HT-29 (cell line): ENCODE measurements at regions not wholly inside any gene's neighbourhood (a gene's known extent, or its start where the extent isn't known, plus 50 kb on each side); places are given as distances from the start of the nearest gene placed in this dataset.

Experiments
- DNase-seq: peaks from one replicate; pipeline ENCODE4 v3.0.0-alpha.2; 2015; ENCODE audit warnings: low spot score

DNA sequence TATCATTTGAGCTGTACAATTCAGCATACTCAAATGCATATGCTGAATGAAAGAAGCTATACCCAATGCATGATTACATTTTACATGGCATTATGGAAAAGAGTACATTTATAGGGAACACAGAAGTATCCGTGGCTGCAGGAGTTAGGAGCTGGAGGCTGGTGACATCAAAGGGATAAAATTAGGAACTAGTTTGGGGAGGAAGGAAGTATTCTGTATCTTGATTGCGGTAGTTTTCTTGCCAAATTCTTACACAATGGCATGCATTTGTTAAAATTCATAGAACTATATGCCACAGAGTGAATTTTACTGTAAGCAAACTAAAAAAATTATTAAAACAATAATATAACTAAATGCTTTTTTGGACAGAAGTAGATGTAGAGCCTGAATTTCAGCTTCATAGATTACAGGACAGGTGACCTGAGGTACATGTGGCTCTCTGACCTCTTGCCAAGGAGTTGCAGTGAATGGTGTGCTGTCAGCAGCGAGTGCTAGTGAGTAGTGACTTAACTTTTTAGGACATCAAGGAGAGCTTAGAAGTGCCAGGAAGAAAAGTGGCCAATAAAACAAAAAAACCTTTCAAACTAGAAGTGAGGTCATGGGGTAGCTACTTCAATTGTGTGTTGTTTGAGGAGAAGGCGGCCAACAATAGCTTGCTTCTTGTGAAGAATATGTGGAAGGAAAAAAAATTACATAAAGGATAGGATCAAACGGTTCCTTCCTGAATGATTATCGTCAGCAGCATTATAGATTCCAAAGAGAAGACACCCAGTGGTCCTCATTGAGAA is 514.9 kb upstream of the CLINT1 start:
- no peak for DNase-seq

DNA sequence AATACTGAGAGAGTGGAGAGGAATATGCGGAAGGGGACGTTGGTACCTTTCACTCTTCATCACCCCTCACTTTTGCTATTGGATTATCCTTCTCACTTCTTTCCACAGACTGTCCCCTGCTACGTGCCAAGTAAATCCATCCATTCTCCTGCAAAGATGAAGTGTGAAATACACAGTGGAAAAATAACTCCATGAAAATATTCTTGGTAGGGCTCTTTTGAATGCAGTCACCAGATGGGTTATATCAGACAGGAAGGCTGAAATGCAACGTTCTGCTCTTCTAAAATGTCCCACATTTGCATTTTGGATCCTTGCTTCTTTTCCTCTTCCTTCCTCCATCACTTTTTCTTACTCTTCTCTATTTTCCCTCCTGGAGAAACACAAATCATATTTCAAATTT is 510.3 kb upstream of the CLINT1 start:
- DNase-seq: no peak

DNA sequence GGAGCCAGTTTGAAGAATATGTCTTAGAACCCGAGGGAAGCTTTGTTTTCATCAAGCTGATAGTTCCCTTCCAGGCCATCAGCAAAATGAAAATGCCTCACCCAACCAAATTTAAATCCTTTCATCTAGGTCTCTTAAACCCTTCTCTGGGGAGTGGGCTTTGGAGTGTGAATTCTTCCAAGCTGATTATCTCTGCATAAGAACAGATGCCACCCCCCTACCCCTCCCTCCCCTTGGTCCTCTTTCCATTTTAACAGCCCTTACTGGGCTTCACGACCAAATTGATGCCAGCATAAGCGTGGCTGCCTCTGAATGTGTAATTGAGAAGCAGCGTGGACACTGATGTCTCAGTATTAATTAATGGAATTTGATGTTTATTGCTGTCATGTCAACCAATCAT is 509.7 kb upstream of the CLINT1 start:
- DNase-seq: no peak

DNA sequence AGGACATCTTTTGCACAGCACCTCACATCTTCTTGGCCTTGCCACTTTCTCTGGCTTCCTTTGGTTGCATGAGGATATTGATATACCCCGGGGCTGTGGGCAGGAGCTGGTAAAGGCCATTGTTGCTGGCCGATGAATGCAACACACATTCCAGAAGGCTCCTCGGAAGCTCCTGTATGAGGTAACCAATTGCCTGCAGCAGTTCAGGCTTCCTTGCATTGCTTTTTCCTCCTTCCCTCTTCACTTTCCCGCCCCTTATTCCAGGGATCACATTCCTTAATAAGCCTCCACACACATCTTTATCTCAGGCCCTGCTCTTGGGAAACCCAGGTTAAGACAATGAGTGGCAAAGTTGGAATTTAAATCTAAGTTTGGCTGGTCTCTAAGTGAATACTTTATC is 505.4 kb upstream of the CLINT1 start:
- DNase-seq: no peak

DNA sequence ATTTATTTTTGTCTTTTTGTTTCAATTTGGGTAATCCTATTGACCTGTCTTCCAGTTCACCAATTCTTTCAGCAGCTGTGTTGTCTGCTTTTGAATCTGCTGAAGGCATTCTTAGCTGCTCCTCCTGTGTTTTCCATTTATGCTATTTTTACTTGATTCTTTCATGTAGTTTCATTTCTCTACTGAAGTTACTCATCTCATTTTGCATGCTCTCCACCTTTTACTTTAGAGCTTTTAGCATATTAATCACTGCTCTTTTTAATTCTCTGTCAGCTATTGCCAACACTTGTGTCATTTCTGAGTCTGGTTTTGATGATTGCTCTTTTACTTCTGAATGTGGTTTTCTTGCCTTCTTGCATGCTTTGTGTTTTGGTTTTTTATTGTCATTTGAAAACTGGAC is 496.0 kb upstream of the CLINT1 start:
- no peak for DNase-seq

DNA sequence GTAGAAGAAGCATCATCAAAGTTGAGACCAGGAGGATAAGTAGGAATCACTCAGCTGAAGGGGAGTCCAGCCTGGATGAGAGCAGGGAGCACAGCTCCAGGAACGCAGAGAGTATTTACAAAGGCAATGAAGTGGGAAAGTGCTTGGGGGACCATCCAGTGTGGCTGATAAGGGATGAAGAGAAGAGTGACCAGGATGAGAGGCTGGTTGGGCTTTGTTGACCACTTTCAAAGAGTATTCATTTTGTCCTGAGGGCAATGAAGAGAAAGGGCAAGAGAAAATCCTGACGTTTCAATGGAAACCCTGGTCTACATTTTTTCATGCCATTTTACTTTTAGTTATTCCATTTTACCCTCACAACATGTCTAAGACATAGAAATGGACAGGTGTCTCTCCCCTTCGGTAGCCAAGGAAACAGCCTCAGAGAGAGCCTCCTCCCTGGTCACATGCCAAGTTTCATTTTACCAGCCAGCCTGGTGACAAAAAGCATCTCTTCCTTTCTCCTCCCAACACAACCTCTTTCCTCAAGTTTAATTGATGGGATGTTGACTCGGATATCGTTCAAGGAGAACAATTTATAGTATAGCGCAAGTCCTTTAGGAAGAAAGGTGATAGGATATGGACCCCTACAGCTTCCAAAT is 492.7 kb upstream of the CLINT1 start:
- no peak for DNase-seq

- no peak for DNase-seq
Measured at GRCh38 chr5:158349987-158350386, 491.0 kb upstream of the CLINT1 start.

DNA sequence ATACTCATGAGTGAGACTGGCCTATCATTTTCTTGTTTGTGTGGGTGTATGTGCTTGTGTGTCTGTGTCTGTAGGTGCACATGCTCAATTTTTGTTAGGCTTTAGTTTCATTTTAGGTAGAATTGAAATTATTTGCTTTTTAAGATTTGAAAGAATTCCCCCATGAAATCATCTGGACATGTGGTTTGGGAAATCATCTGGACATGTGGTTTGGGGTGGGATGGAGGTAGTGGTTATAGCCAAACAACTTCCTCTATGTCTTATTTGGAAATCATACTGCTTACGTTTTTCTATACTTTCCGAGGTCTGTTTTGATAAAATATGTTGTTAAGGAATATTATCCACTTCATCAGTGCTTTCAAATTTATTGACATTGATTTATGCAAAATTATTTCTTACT is 485.4 kb upstream of the CLINT1 start:
- DNase-seq: no peak

DNA sequence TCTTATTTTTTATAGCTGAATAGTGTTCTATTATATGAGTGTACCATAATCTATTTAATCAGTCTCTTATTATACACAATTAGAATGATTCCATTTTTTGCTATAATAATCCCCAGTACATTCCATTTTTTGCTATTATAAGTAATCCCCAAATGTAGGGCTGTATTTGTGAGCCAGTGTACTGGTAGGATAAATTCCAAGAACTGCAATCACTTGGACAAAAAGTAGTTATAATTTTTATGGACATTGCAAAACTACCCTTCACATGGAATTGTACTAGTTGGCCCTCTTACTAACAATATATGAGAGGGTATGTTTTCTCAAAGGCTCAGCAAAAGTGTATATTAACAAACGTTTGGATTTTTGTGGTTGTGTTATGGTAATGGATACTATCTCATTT is 481.7 kb upstream of the CLINT1 start:
- no peak for DNase-seq

DNA sequence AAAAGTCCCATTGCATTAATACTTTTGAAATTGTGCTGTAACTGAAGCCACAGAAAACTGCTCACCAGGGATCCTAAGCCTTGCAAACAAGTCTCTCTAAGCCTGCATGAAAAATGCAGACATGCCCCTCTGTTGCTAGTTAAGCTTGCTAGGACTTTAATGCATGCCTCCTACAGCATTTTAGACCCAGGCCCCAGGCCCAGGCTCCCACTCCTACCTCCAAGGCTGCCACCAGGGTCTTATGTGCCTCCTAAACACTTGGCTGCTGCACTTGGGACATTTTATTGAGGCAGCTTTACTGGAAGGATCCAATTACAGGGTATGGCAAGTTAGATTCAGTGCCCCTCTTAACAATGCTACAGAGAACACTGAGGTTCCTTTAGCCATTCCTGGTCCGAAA is 467.3 kb upstream of the CLINT1 start:
- no peak for DNase-seq

DNA sequence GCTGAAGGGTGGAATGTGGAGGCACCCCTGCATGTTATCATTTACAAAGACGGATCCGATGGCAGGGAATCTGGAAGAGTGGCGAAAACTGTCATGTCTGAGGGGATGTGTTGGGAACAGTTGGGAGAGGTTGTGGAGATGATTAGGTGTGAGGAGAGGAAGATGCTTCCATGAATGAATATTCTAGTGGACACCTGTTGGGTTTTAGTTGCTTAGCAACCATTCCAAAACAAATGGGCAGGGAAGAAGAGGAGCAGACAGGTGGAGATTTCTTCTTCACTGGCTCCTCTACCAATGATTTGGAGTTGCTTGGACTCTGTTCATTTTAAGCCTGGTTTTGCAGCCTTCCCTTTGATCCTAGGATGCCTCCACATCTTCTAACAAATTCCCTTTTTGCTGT is 465.3 kb upstream of the CLINT1 start:
- no peak for DNase-seq

DNA sequence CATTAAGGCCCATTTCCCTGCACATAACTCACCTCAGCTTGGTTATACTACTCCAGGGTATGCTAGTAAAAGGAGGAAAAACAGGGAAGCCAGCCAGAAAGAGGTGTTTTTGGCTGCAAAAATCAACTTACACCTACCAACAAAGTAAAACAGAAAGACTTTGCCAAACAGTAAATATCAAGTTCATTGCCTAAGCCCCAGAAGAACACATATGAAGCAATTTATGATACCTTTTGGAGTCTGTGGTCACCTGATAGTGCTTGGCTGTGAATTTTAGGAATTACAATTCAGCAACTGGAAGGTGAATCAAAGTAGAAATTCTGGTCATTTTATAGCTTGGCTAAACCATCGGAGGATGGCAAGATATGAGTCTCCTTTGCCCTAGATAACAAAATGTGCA is 463.7 kb upstream of the CLINT1 start:
- no peak for DNase-seq

GRCh38 chr5:158320934-158321333 is 462.0 kb upstream of the CLINT1 start:
- DNase-seq: no peak

GRCh38 chr5:158320178-158320674 is 461.3 kb upstream of the CLINT1 start:
- no peak for DNase-seq

DNA sequence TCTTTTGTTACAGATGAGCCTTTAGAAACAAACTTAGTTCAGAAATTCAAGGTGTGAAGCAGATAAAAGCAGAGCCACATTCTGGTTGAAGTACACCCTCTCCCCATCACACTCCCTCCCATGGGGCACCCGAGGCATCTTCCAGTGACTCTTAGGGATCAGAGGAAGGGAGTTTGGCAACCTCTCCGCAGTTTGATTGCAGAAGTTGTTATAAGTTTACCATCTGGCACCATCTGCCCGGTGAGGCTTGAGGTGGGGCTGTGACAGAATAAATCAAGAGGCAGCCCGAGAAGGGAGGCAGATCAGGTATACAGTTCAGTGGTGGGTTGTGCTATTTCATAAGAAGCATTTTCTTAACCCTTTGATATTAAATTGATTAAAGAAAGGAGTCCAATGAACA is 458.6 kb upstream of the CLINT1 start:
- no peak for DNase-seq

- no peak for DNase-seq
Measured at GRCh38 chr5:158313733-158314464, 455.0 kb upstream of the CLINT1 start.

- DNase-seq: no peak
Measured at GRCh38 chr5:158313027-158313732, 454.2 kb upstream of the CLINT1 start.

GRCh38 chr5:158309088-158309807 is 450.3 kb upstream of the CLINT1 start:
- no peak for DNase-seq

- no peak for DNase-seq
Measured at GRCh38 chr5:158308429-158309025, 449.6 kb upstream of the CLINT1 start.

- DNase-seq: no peak
Measured at GRCh38 chr5:158305861-158306260, 446.9 kb upstream of the CLINT1 start.

GRCh38 chr5:158304607-158305006 is 445.7 kb upstream of the CLINT1 start:
- DNase-seq: no peak
